Endothelial cell of umbilical vein (primary cell): ENCODE measurements at regions not wholly inside any gene's neighbourhood (a gene's known extent, or its start where the extent isn't known, plus 50 kb on each side); places are given as distances from the start of the nearest gene placed in this dataset.

ENCODE experiments used
- FOS ChIP-seq: IDR thresholded peaks from 2 replicates; pipeline ENCODE4 v1.6.1; 2011; ENCODE audit warnings: mild to moderate bottlenecking, low read length, moderate library complexity, borderline replicate concordance; ENCODE audit not compliant: insufficient read depth
- JUN ChIP-seq: IDR thresholded peaks from 2 replicates; pipeline ENCODE4 v1.6.1; 2011; ENCODE audit warnings: borderline replicate concordance, low read depth; ENCODE audit not compliant: insufficient read length, insufficient read depth
- POLR2A ChIP-seq: IDR thresholded peaks from 2 replicates; pipeline ENCODE4 v1.6.1; 2012; ENCODE audit warnings: low read depth, mild to moderate bottlenecking, control low read depth, low read length
- POLR2AphosphoS5 ChIP-seq: IDR thresholded peaks from 2 replicates; pipeline ENCODE4 v1.6.1; 2012; ENCODE audit warnings: low read depth, mild to moderate bottlenecking, control low read depth, low read length, moderate library complexity; ENCODE audit not compliant: insufficient read depth
- TF ChIP-seq, protein P1 (sequence below), 2 donors: IDR thresholded peaks; 1 replicate in 1 of 2; 2 replicates in 1 of 2; pipeline ENCODE4 v1.5.1; 2011; ENCODE audit warnings: low read length in 2 of 2, mild to moderate bottlenecking in 2 of 2, moderate library complexity in 2 of 2, control low read depth in 1 of 2, inconsistent platforms in 1 of 2, low read depth in 1 of 2; ENCODE audit not compliant: insufficient read depth in 1 of 2; ENCODE audit errors: extremely low read depth in 1 of 2

DNA sequence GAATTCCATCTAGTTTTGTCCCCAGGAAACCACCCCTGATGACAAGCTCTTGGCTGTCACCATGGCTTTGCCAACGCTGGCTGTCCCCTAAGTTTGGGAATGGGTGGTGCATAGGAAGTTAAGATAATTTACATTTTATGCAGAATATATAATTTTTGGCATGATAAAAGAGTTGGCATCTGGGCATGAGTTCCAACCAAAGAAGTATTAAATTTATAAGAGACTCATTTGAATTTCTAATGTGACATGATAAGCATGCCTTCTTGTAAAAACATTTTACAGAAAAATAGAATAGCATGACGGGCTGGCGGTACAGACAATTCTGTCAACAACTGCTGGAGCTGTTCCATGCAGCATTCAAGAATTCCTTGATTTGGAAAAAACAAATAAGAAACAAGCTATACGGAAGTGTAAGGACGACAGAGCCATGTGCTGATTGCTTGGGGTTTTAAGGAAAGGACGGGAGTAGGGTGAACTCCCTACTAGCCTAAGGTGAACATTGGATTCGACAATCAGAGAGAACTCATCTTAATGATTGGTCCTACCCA is 106.8 kb upstream of the C1orf21 start:
- TF ChIP-seq POLR2A (no peak), FOS (no peak), JUN (no peak), POLR2AphosphoS5 (no peak)
- TF ChIP-seq, protein P1, sequence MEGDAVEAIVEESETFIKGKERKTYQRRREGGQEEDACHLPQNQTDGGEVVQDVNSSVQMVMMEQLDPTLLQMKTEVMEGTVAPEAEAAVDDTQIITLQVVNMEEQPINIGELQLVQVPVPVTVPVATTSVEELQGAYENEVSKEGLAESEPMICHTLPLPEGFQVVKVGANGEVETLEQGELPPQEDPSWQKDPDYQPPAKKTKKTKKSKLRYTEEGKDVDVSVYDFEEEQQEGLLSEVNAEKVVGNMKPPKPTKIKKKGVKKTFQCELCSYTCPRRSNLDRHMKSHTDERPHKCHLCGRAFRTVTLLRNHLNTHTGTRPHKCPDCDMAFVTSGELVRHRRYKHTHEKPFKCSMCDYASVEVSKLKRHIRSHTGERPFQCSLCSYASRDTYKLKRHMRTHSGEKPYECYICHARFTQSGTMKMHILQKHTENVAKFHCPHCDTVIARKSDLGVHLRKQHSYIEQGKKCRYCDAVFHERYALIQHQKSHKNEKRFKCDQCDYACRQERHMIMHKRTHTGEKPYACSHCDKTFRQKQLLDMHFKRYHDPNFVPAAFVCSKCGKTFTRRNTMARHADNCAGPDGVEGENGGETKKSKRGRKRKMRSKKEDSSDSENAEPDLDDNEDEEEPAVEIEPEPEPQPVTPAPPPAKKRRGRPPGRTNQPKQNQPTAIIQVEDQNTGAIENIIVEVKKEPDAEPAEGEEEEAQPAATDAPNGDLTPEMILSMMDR (IDR thresholded peaks at IDR 0.05; ENCODE audit: extremely low read depth in 1 of 2, insufficient read depth in 1 of 2, low read depth in 1 of 2, low read length in 2 of 2) = no peak
